GM19238 (cell line): ENCODE measurements at regions not wholly inside any gene's neighbourhood (a gene's known extent, or its start where the extent isn't known, plus 50 kb on each side); places are given as distances from the start of the nearest gene placed in this dataset.
"Not testable (repeated sequence)": the region's sequence is repeated elsewhere in the genome, so short reads cannot be mapped to it uniquely, and the experiment has no call there.

Source experiments
- DNase-seq: peaks from one replicate; pipeline ENCODE4 v3.0.0; 2011; ENCODE audit warnings: low spot score; ENCODE audit not compliant: insufficient read length

DNA sequence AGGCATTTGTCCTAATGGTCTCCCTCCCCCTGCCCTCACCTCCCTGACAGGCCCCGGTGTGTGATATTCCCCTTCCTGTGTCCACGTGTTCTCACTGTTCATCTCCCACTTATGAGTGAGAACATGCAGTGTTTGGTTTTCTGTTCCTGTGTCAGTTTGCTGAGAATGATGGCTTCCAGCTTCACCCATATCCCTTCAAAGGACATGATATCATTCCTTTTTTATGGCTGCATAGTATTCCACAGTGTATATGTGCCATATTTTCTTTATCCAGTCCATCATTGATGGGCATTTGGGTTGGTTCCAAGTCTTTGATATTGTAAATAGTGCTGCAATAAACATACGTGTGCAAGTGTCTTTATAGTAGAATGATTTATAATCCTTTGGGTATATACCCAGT is 187.0 kb downstream of the CSNK1G3 start:
- DNase-seq: not testable (repeated sequence)

GRCh38 chr5:123696921-123697341 is 185.0 kb downstream of the CSNK1G3 start:
- DNase-seq: no peak

GRCh38 chr5:123690821-123691220 is 178.8 kb downstream of the CSNK1G3 start:
- no peak for DNase-seq

DNA sequence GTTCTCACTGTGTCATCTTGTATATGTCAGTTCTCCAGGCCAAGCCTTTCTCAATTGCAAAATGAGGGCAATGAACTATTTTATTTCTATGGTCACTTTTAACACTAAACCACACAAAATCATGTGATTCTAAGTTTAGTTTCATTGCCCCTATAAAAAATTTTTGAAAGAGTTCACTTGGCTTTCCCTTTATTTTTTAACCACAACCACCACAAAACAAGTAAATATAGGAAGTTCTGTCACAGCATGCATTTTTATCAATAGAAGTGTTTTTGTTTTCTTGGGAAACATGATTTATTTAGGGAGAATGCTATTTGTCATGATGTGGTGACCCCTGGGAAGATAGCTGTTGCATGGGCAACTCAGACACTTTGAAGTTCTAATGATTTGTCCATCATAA is 169.1 kb downstream of the CSNK1G3 start:
- no peak for DNase-seq

DNA sequence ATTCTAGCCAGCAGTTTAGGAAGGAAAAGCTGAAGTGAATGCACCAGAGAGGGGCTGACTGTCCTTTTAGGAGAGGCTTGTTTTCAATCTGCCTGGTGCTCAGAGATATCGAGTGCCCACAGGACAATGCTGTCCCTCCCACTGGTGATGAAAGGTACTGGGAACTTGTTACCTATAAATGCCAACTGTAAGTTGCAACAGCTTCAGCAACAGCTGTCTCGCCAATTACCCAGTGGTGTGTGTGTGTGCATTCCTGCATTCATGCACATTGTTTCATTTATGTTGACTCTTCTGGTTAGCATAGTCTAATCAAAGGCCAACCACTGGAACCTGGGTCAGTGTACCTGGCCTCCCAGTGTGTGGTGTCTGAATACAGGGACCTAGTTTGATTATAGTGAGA is 161.1 kb downstream of the CSNK1G3 start:
- no peak for DNase-seq

GRCh38 chr5:123671711-123672456 is 159.9 kb downstream of the CSNK1G3 start:
- no peak for DNase-seq

GRCh38 chr5:123671042-123671441 is 159.1 kb downstream of the CSNK1G3 start:
- DNase-seq: no peak
